GM12878 (cell line): ENCODE measurements at regions not wholly inside any gene's neighbourhood (a gene's known extent, or its start where the extent isn't known, plus 50 kb on each side); places are given as distances from the start of the nearest gene placed in this dataset.

ENCODE experiments used
- ATAC-seq: fragments of 200-7000 bp; cut with Tn5 transposase; 3 replicates; pipeline ENCODE4 v1.9.1; 2020; ENCODE audit warnings: mild to moderate bottlenecking, moderate library complexity
- BruUV-seq: library from RNA; stranded (reverse); fragments of 400-500 nt; replicated peaks from 2 replicates; lab custom pipeline; 2021; lab: Mats Ljungman, UMichigan
- CTCF ChIA-PET: fragments of 300-600 bp; sonication (Branson Sonifier 250); formaldehyde crosslinking; extraction: SDS; loops from one replicate; lab custom pipeline; 2021; ENCODE audit warnings: inconsistent platforms; lab: Yijun Ruan, JAX
- POLR2A ChIA-PET: fragments of 350-600 bp; formaldehyde crosslinking; extraction: SDS; loops from one replicate; lab custom pipeline; 2021; ENCODE audit warnings: inconsistent platforms; lab: Charles Lee
- RAD21 ChIA-PET: fragments of 300-600 bp; sonication (Branson Sonifier 250); formaldehyde crosslinking; loops from one replicate; lab custom pipeline; 2023; ENCODE audit warnings: antibody characterized with exemption; ENCODE audit not compliant: unreplicated experiment; lab: Charles Lee
- SMC1A ChIA-PET: fragments of 300-600 bp; sonication (Branson Sonifier 250); formaldehyde crosslinking; loops from one replicate; lab custom pipeline; 2023; ENCODE audit not compliant: unreplicated experiment, uncharacterized antibody; lab: Charles Lee
- DNase-seq: peaks from one replicate; pipeline ENCODE4 v3.0.0-alpha.2; 2011; ENCODE audit warnings: low read depth, low spot score
- FAIRE-seq: peaks from 3 replicates; lab custom pipeline; 2011; peaks lifted over from hg19 to GRCh38; lab: Jason Lieb, UNC
- H2AFZ ChIP-seq: 2 replicates; pipeline ENCODE4 v1.6.0; 2011; ENCODE audit warnings: low read depth, low read length, control low read depth; ENCODE audit not compliant: control insufficient read depth
- H3K27ac ChIP-seq: 2 replicates; pipeline ENCODE4 v1.5.1; 2011; ENCODE audit warnings: control low read depth; ENCODE audit not compliant: control insufficient read depth, insufficient read depth
- H3K27me3 ChIP-seq, 2 experiments: replicated peaks in 1 of 2; 2 replicates each; pipeline versions ENCODE4 v1.6.0 to v1.6.1; 2011; ENCODE audit warnings: low read length in 1 of 2; ENCODE audit not compliant: control insufficient read depth in 2 of 2, insufficient read depth in 2 of 2
- H3K36me3 ChIP-seq, 2 experiments: 2 replicates each; pipeline ENCODE4 v1.5.1; 2011; ENCODE audit warnings: low read length in 1 of 2; ENCODE audit not compliant: control insufficient read depth in 2 of 2, insufficient read depth in 2 of 2
- H3K4me1 ChIP-seq: 2 replicates; pipeline ENCODE4 v1.6.1; 2011; ENCODE audit warnings: mild to moderate bottlenecking, low read length, moderate library complexity, mixed read lengths; ENCODE audit not compliant: control insufficient read depth, insufficient read depth
- H3K4me2 ChIP-seq: 2 replicates; pipeline ENCODE4 v1.6.0; 2011; ENCODE audit warnings: control low read depth; ENCODE audit not compliant: control insufficient read depth, insufficient read depth
- H3K4me3 ChIP-seq: fragments of 200-600 bp; sonication (generic); 2 replicates; pipeline ENCODE4 v1.5.1; 2016
- H3K79me2 ChIP-seq: 2 replicates; pipeline ENCODE4 v1.6.0; 2011; ENCODE audit warnings: low read length; ENCODE audit not compliant: control insufficient read depth, insufficient read depth
- H3K9ac ChIP-seq: 2 replicates; pipeline ENCODE4 v1.8.0; 2011; ENCODE audit warnings: low read length, control low read depth, mixed read lengths; ENCODE audit not compliant: control insufficient read depth, insufficient read depth
- H3K9me3 ChIP-seq: replicated peaks from 3 replicates; pipeline ENCODE4 v1.5.1; 2011; ENCODE audit warnings: mild to moderate bottlenecking, low read length; ENCODE audit not compliant: control insufficient read depth, insufficient read depth
- H4K20me1 ChIP-seq: 2 replicates; pipeline ENCODE4 v1.6.0; 2011; ENCODE audit not compliant: control insufficient read depth, insufficient read depth
- ATF7 ChIP-seq: fragments of 450-650 bp; IDR thresholded peaks from 2 replicates; pipeline ENCODE4 v1.6.1; 2016; ENCODE audit warnings: low read depth, mild to moderate bottlenecking
- EP300 ChIP-seq, 2 experiments: fragments of 150-350 bp in 1 of 2; IDR thresholded peaks; 2 replicates each; pipeline ENCODE4 v1.6.1; 2011 to 2012; ENCODE audit warnings: low read depth in 2 of 2, low read length in 2 of 2, borderline replicate concordance in 1 of 2, improper control_type of control experiment in 1 of 2, inconsistent platforms in 1 of 2; ENCODE audit not compliant: control insufficient read depth in 1 of 2
- GABPA ChIP-seq: IDR thresholded peaks from 2 replicates; pipeline ENCODE4 v1.6.1; 2014; ENCODE audit warnings: antibody characterized with exemption, low read depth, mild to moderate bottlenecking, inconsistent platforms
- HDGF ChIP-seq: fragments of 450-650 bp; IDR thresholded peaks from 2 replicates; pipeline ENCODE4 v1.6.1; 2016; ENCODE audit warnings: antibody characterized with exemption
- MTA2 ChIP-seq: fragments of 450-650 bp; IDR thresholded peaks from 2 replicates; pipeline ENCODE4 v1.6.1; 2016; ENCODE audit warnings: low read depth, mild to moderate bottlenecking, moderate library complexity
- NBN ChIP-seq: fragments of 450-650 bp; IDR thresholded peaks from 2 replicates; pipeline ENCODE4 v1.6.1; 2016
- RFX5 ChIP-seq: IDR thresholded peaks from 2 replicates; pipeline ENCODE4 v1.6.1; 2011; ENCODE audit warnings: low read depth, low read length, improper control_type of control experiment
- SMC3 ChIP-seq: IDR thresholded peaks from 2 replicates; pipeline ENCODE4 v1.6.1; 2011; ENCODE audit warnings: low read length, improper control_type of control experiment, borderline replicate concordance
- ZSCAN29 ChIP-seq: fragments of 450-650 bp; IDR thresholded peaks from 2 replicates; pipeline ENCODE4 v1.6.1; 2017; ENCODE audit warnings: mild to moderate bottlenecking, moderate library complexity
- WGBS: methylation state at CpG from one replicate; pipeline ENCODE4 v1.1.6; 2016; ENCODE audit warnings: low lambda C conversion rate; ENCODE audit not compliant: insufficient replicate concordance, insufficient coverage; ENCODE audit errors: missing lambda C conversion rate; 5-methylcytosine and 5-hydroxymethylcytosine counted together
- in situ Hi-C: fragments of 300-500 bp; cut with MboI; formaldehyde crosslinking; loops from 9 replicates; pipeline ENCODE4 v1.14.3; 2018; ENCODE audit warnings: mixed read lengths
- intact Hi-C: fragments of 100-400 bp; cut with micrococcal nuclease; formaldehyde crosslinking; loops from one replicate; pipeline ENCODE4 v1.14.2; 2022; ENCODE audit not compliant: unreplicated experiment
- TF ChIP-seq, protein P1 (sequence below): fragments of 150-350 bp; IDR thresholded peaks from 2 replicates; pipeline ENCODE4 v1.6.1; 2016; ENCODE audit warnings: low read depth, low read length
- TF ChIP-seq, protein P2 (sequence below): fragments of 450-650 bp; formaldehyde crosslinking; IDR thresholded peaks from 2 replicates; pipeline ENCODE4 v1.5.0; 2022; ENCODE audit warnings: mild to moderate bottlenecking, missing genetic modification characterization
- TF ChIP-seq, protein P3 (sequence below): fragments of 450-650 bp; IDR thresholded peaks from 2 replicates; pipeline ENCODE4 v1.6.1; 2017; ENCODE audit warnings: mild to moderate bottlenecking, moderate library complexity

DNA sequence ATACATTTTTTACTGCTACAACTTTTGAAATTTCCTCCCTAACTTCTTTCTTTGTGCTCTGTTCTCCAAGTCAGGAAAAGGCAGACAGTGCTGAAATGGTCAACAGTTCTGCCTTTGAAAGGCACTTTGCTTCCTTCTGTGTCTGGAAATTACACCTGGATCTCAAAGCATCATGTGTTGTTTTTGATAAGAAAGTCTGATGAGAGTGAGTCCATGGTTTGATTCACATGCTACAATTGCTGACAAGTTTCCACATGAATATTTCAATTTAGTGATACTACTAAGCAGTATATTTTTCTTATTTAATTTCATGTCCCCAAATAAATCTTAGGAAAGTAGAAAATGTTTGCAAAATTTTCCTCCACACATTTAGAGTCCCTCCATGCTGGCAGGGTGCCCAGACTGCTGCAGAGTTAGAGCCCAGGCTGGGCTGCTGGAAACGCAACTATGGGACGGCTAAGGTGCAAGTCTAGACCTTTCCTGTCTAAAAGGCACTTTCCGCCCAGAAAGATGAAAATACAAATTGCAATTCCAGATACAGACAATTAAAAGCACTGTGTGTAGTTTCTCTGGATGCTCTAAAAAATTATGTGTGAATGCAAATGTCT is 96.6 kb upstream of the RUNX1 start:
- FAIRE-seq (no peak), DNase-seq (no peak), ATAC-seq (no peak)
- no TSS peak for BruUV-seq
- Histone ChIP-seq H3K27me3 (no peaks in the 10 kb centered on the region; a peak in 1 of 4 replicates), H2AFZ (no peak overlapping the region), H3K4me2 (no peak overlapping the region), H3K79me2 (no peaks in the 10 kb centered on the region), H3K9me3 (no peaks in the 10 kb centered on the region), H3K27ac (no peak overlapping the region), H4K20me1 (no peaks in the 10 kb centered on the region), H3K4me3 (no peak overlapping the region), H3K36me3 (no peaks in the 10 kb centered on the region), H3K4me1 (no peaks in the 10 kb centered on the region), H3K9ac (no peak overlapping the region)
- in situ Hi-C loops: no loop called here
- ChIA-PET POLR2A (no interaction called here), SMC1A (no interaction called here), RAD21 (no interaction called here), CTCF (no interaction called here)
- WGBS: 63% methylated on average over 3 of the region's 3 CpGs
- intact Hi-C loops: no loop called here
- TF ChIP-seq EP300 (IDR thresholded peaks at IDR 0.05; ENCODE audit: borderline replicate concordance in 1 of 2, control insufficient read depth in 1 of 2, low read depth in 2 of 2, low read length in 2 of 2): no peak
- TF ChIP-seq GABPA: no peak
- TF ChIP-seq, protein P1, sequence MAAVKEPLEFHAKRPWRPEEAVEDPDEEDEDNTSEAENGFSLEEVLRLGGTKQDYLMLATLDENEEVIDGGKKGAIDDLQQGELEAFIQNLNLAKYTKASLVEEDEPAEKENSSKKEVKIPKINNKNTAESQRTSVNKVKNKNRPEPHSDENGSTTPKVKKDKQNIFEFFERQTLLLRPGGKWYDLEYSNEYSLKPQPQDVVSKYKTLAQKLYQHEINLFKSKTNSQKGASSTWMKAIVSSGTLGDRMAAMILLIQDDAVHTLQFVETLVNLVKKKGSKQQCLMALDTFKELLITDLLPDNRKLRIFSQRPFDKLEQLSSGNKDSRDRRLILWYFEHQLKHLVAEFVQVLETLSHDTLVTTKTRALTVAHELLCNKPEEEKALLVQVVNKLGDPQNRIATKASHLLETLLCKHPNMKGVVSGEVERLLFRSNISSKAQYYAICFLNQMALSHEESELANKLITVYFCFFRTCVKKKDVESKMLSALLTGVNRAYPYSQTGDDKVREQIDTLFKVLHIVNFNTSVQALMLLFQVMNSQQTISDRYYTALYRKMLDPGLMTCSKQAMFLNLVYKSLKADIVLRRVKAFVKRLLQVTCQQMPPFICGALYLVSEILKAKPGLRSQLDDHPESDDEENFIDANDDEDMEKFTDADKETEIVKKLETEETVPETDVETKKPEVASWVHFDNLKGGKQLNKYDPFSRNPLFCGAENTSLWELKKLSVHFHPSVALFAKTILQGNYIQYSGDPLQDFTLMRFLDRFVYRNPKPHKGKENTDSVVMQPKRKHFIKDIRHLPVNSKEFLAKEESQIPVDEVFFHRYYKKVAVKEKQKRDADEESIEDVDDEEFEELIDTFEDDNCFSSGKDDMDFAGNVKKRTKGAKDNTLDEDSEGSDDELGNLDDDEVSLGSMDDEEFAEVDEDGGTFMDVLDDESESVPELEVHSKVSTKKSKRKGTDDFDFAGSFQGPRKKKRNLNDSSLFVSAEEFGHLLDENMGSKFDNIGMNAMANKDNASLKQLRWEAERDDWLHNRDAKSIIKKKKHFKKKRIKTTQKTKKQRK: no peak
- TF ChIP-seq, protein P2, sequence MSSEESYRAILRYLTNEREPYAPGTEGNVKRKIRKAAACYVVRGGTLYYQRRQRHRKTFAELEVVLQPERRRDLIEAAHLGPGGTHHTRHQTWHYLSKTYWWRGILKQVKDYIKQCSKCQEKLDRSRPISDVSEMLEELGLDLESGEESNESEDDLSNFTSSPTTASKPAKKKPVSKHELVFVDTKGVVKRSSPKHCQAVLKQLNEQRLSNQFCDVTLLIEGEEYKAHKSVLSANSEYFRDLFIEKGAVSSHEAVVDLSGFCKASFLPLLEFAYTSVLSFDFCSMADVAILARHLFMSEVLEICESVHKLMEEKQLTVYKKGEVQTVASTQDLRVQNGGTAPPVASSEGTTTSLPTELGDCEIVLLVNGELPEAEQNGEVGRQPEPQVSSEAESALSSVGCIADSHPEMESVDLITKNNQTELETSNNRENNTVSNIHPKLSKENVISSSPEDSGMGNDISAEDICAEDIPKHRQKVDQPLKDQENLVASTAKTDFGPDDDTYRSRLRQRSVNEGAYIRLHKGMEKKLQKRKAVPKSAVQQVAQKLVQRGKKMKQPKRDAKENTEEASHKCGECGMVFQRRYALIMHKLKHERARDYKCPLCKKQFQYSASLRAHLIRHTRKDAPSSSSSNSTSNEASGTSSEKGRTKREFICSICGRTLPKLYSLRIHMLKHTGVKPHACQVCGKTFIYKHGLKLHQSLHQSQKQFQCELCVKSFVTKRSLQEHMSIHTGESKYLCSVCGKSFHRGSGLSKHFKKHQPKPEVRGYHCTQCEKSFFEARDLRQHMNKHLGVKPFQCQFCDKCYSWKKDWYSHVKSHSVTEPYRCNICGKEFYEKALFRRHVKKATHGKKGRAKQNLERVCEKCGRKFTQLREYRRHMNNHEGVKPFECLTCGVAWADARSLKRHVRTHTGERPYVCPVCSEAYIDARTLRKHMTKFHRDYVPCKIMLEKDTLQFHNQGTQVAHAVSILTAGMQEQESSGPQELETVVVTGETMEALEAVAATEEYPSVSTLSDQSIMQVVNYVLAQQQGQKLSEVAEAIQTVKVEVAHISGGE (CRISPR knock-in tag): no peak
- TF ChIP-seq ATF7: no peak
- no peak for TF ChIP-seq SMC3
- no peak for TF ChIP-seq RFX5
- no peak for TF ChIP-seq MTA2
- TF ChIP-seq ZSCAN29: no peak
- TF ChIP-seq HDGF: no peak
- TF ChIP-seq NBN: no peak
- TF ChIP-seq, protein P3, sequence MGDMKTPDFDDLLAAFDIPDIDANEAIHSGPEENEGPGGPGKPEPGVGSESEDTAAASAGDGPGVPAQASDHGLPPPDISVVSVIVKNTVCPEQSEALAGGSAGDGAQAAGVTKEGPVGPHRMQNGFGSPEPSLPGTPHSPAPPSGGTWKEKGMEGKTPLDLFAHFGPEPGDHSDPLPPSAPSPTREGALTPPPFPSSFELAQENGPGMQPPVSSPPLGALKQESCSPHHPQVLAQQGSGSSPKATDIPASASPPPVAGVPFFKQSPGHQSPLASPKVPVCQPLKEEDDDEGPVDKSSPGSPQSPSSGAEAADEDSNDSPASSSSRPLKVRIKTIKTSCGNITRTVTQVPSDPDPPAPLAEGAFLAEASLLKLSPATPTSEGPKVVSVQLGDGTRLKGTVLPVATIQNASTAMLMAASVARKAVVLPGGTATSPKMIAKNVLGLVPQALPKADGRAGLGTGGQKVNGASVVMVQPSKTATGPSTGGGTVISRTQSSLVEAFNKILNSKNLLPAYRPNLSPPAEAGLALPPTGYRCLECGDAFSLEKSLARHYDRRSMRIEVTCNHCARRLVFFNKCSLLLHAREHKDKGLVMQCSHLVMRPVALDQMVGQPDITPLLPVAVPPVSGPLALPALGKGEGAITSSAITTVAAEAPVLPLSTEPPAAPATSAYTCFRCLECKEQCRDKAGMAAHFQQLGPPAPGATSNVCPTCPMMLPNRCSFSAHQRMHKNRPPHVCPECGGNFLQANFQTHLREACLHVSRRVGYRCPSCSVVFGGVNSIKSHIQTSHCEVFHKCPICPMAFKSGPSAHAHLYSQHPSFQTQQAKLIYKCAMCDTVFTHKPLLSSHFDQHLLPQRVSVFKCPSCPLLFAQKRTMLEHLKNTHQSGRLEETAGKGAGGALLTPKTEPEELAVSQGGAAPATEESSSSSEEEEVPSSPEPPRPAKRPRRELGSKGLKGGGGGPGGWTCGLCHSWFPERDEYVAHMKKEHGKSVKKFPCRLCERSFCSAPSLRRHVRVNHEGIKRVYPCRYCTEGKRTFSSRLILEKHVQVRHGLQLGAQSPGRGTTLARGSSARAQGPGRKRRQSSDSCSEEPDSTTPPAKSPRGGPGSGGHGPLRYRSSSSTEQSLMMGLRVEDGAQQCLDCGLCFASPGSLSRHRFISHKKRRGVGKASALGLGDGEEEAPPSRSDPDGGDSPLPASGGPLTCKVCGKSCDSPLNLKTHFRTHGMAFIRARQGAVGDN: no peak
